ENCODE measurements at regions not wholly inside any gene's neighbourhood (a gene's known extent, or its start where the extent isn't known, plus 50 kb on each side); places are given as distances from the start of the nearest gene placed in this dataset.

- TF ChIP-seq CTCF (conservative IDR thresholded peaks at IDR 0.05 in 1 of 2, IDR thresholded peaks at IDR 0.05 in 1 of 2; ENCODE audit: extremely low read depth in 1 of 2, insufficient read depth in 1 of 2, low read depth in 1 of 2, low read length in 2 of 2) (no peak), EZH2 (IDR thresholded peaks at IDR 0.05; ENCODE audit: borderline replicate concordance, low read length) (no peak)
Measured at GRCh38 chr10:62453274-62453673, 79.1 kb downstream of the ZNF365 start.
